Dermis microvascular lymphatic vessel endothelial cell (primary cell): ENCODE measurements at regions not wholly inside any gene's neighbourhood (a gene's known extent, or its start where the extent isn't known, plus 50 kb on each side); places are given as distances from the start of the nearest gene placed in this dataset.
"Not testable (repeated sequence)": the region's sequence is repeated elsewhere in the genome, so short reads cannot be mapped to it uniquely, and the experiment has no call there.

Source experiments
- DNase-seq, 2 donors: peaks; one replicate each; pipeline versions ENCODE4 v3.0.0 to v3.0.0-alpha.2; 2010; ENCODE audit warnings: low read depth in 2 of 2

DNA sequence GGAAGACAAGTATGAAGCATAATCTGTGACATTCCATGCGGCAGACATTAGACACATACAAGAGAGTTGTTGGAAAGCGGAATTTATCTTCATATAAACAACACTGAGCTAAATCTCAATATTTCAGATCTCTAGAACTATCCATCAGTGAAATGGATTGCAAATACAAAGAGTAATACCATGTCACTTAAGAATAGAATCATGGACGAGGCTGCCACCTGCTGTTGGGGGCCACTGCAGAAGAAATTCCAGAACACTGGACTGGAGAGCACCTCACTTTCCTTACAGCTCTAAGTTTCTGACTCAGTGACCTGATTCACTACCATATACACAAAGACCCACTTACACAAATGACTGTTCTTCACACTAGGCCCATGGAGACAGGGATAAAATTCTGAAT lies 346.7 kb downstream of the OR4F29 start:
- not testable (repeated sequence) for DNase-seq

- not testable (repeated sequence) for DNase-seq
These were observed 352.0 kb downstream of the OR4F29 start for GRCh38 chr1:99481-99880.

DNA sequence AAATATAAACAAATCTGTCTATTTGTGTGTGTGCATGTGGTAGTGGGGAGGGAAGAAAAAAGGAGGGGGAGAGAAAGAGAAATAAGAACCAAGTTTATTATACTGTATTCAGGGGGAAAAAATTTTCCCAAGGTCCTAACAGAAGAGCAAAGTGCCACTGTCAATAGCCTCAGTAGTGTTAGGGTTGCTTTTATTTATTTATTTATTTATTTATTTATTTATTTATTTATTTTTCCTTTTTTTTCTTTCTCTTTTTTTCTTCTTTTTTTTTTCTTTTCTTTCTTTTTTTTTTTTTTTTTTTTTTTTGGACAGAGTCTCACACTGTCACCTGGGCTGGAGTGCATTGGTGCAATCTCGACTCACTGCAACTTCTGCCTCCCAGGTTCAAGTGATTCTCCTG lies 352.7 kb downstream of the OR4F29 start:
- DNase-seq: not testable (repeated sequence)

DNA sequence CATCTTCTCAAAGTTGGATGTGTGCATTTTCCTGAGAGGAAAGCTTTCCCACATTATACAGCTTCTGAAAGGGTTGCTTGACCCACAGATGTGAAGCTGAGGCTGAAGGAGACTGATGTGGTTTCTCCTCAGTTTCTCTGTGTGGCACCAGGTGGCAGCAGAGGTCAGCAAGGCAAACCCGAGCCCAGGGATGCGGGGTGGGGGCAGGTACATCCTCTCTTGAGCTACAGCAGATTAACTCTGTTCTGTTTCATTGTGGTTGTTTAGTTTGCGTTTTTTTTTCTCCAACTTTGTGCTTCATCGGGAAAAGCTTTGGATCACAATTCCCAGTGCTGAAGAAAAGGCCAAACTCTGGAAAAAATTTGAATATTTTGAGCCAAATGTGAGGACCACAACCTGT lies 360.2 kb downstream of the OR4F29 start:
- not testable (repeated sequence) for DNase-seq

- not testable (repeated sequence) for DNase-seq
These were observed 363.4 kb downstream of the OR4F29 start for GRCh38 chr1:88110-88509.

DNA sequence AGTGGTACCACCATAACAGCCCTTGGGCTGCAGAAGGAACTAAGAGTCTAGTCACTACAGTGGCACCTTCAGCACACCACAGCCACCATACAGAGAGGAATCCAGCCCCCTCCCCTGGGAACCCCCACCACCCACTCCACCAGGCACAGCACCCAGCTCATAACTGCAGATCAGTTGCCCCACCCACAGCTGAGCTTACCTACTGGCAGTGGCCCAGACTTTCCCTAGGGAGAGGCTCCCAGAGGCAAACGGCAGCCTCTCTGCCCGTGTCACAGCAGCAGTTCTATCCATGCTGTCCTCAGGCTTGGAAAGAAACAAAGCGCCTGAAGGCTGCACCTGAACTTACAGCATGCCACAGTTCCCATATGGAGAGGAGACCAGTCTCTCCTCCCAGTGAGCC lies 372.3 kb downstream of the OR4F29 start:
- DNase-seq: not testable (repeated sequence)

DNA sequence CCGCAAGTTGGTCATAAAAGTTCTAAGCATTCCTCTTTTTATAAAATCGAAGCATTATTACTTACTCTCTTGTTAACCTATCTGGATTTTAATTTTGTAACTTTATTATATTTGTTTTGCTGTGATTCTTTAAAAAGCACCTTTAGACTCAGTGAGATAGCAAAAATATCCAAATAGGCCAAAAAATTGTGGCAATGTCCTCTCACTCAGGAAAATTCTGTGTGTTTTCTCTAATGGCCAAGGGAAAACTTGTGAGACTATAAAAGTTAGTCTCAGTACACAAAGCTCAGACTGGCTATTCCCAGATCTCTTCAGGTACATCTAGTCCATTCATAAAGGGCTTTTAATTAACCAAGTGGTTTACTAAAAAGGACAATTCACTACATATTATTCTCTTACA lies 386.4 kb downstream of the OR4F29 start, which contains the start of gene OR4F5:
Gene OR4F5 (plus strand): TSS at position 301 of the 400 bp plus-strand sequence.
- not testable (repeated sequence) for DNase-seq

- DNase-seq: not testable (repeated sequence)
These were observed 395.4 kb downstream of the OR4F29 start for GRCh38 chr1:56014-56531.

GRCh38 chr1:53182-53581 lies 398.3 kb downstream of the OR4F29 start:
- not testable (repeated sequence) for DNase-seq

DNA sequence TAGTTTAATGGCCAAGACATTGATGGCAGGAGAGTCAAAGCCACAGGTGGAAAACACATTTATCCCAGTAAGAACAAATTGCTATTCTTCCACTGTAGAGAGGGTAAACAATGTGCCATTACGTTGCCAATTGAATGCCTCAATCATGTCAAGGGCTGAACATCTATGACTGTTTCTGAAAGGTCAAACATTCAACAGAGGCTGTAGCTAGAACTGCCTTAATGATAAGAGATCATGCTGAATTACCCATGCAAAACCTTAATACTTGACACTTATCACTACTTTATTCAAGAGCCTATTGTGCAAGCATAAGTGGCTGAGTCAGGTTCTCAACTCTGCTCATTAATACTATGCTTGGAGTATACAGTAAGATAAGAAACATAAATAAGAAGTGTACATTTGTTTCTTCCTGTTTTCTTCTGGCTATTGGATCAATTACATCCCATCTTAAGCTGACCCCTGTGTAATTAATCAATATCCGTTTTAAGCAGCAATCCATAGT lies 409.5 kb downstream of the OR4F29 start:
- not testable (repeated sequence) for DNase-seq

- DNase-seq: not testable (repeated sequence)
These were observed 410.3 kb downstream of the OR4F29 start for GRCh38 chr1:41197-41596.

GRCh38 chr1:29183-29582 lies 422.3 kb downstream of the OR4F29 start:
- not testable (repeated sequence) for DNase-seq

- not testable (repeated sequence) for DNase-seq
These were observed 434.2 kb downstream of the OR4F29 start for GRCh38 chr1:17298-17697.

DNA sequence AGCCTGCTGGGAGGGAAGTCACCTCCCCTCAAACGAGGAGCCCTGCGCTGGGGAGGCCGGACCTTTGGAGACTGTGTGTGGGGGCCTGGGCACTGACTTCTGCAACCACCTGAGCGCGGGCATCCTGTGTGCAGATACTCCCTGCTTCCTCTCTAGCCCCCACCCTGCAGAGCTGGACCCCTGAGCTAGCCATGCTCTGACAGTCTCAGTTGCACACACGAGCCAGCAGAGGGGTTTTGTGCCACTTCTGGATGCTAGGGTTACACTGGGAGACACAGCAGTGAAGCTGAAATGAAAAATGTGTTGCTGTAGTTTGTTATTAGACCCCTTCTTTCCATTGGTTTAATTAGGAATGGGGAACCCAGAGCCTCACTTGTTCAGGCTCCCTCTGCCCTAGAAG lies 435.5 kb downstream of the OR4F29 start:
- DNase-seq: not testable (repeated sequence)

GRCh38 chr1:9941-10717 lies 441.3 kb downstream of the OR4F29 start:
- not testable (repeated sequence) for DNase-seq
